Left ventricle myocardium inferior (tissue), 1 donor: ENCODE measurements at regions not wholly inside any gene's neighbourhood (a gene's known extent, or its start where the extent isn't known, plus 50 kb on each side); places are given as distances from the start of the nearest gene placed in this dataset.

Source experiments
- DNase-seq: peaks from one replicate; pipeline ENCODE4 v3.0.0-alpha.2; 2020
- H3K27ac ChIP-seq: fragments of 200-600 bp; replicated peaks from 2 replicates; pipeline ENCODE4 v1.8.0; 2021
- H3K27me3 ChIP-seq: fragments of 200-600 bp; 2 replicates; pipeline ENCODE4 v1.8.0; 2021; ENCODE audit warnings: low read depth
- H3K36me3 ChIP-seq: fragments of 200-600 bp; 2 replicates; pipeline ENCODE4 v1.8.0; 2021
- H3K4me1 ChIP-seq: fragments of 200-600 bp; 2 replicates; pipeline ENCODE4 v1.8.0; 2021
- H3K4me3 ChIP-seq: fragments of 200-600 bp; 2 replicates; pipeline ENCODE4 v1.8.0; 2021; ENCODE audit warnings: mild to moderate bottlenecking, moderate library complexity
- H3K9me3 ChIP-seq: fragments of 200-600 bp; replicated peaks from 2 replicates; pipeline ENCODE4 v1.8.0; 2021
- intact Hi-C: fragments of 100-400 bp; cut with micrococcal nuclease; formaldehyde crosslinking; loops from one replicate; pipeline ENCODE4 v1.11.0; 2022
- TF ChIP-seq, protein P1 (sequence below): fragments of 200-600 bp; IDR thresholded peaks from 2 replicates; pipeline ENCODE4 v1.8.0; 2021; ENCODE audit warnings: antibody characterized with exemption, mild to moderate bottlenecking, borderline replicate concordance
- donor health status: DM: no; HTN: yes; CAD: no; lungs with severe emphysema.

DNA sequence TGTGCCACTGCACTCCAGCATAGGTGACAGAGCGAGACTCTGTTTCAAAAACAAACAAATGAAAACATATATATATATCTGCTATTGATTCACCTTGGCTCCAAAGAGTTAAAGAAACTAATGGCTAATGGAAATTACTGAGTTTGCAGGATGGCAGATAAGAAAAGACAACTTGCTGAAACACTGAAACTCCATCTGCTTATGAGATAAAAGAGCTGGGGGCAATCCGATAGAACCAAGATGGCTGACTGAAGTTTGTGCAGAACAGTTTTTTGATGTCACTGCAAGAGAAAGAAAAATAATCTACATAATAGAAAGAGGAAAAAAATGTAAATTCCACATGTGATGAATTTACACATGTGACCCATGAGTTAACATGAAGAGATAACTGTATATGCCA, 88.2 kb downstream of the LRATD1 start:
- Histone ChIP-seq H3K4me1 (no peaks in the 10 kb centered on the region), H3K9me3 (no peaks in the 10 kb centered on the region), H3K4me3 (no peak overlapping the region), H3K27ac (no peak overlapping the region), H3K36me3 (no peaks in the 10 kb centered on the region), H3K27me3 (no peaks in the 10 kb centered on the region)
- TF ChIP-seq, protein P1, sequence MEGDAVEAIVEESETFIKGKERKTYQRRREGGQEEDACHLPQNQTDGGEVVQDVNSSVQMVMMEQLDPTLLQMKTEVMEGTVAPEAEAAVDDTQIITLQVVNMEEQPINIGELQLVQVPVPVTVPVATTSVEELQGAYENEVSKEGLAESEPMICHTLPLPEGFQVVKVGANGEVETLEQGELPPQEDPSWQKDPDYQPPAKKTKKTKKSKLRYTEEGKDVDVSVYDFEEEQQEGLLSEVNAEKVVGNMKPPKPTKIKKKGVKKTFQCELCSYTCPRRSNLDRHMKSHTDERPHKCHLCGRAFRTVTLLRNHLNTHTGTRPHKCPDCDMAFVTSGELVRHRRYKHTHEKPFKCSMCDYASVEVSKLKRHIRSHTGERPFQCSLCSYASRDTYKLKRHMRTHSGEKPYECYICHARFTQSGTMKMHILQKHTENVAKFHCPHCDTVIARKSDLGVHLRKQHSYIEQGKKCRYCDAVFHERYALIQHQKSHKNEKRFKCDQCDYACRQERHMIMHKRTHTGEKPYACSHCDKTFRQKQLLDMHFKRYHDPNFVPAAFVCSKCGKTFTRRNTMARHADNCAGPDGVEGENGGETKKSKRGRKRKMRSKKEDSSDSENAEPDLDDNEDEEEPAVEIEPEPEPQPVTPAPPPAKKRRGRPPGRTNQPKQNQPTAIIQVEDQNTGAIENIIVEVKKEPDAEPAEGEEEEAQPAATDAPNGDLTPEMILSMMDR = no peak
- intact Hi-C loops = no loop called here
- DNase-seq = no peak

DNA sequence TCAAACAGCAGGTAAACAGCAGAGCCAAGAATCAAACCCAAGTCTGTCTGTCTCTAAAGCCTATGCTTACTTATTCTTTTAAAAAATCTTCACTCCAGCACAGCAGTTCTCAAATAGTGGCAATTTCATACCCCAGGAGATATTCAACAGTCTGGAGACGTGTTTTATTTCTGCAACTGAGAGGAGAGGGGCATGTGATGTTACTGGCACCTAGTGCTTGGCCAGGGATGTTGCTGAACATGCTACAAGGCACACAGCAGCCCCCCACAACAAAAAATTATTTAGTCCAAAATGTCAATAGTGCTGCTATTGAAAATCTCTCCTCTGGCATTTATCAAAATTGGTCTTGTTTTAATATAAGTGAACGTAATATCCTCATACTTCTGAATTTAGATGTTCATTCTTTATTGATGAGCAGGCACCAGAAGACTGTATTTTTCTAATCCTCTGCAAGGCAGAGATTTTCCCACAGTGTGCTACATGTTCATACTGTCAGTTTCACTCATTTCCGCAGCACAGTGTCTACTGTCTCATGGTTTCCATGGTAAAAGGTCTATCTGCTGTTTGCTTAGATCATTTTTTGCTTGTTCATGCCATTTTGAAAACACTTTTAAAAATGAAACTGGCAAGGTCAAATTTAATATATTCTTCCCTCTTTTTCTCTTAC, 90.5 kb downstream of the LRATD1 start:
- no peaks in the 10 kb centered on the region for H3K27me3 ChIP-seq
- no peak overlapping the region for H3K27ac ChIP-seq
- no peak overlapping the region for H3K4me3 ChIP-seq
- no peaks in the 10 kb centered on the region for H3K36me3 ChIP-seq
- intact Hi-C loops = no loop called here
- no peaks in the 10 kb centered on the region for H3K4me1 ChIP-seq
- DNase-seq = no peak
- TF ChIP-seq, protein P1 = no peak
- H3K9me3 ChIP-seq = no peaks in the 10 kb centered on the region

DNA sequence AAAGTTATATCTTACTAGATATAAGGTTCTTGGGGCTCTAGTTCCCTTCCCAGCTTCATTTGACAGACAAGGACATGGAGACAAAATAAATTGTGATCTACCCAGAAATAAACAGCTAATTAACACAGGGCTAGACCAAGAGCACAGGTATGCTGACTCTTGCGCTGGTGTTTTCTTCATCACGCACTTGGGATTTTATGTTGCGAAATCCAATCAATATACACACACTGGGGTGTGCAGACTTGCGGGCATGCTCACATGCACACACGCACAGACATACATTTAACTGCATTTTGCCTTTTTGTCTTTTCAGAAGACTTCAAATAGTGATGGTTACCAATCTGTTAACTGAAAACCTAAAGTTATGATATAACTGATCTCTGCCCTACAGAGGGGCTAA, 91.2 kb downstream of the LRATD1 start:
- Histone ChIP-seq H3K9me3 (no peaks in the 10 kb centered on the region), H3K27me3 (no peaks in the 10 kb centered on the region), H3K4me3 (no peak overlapping the region), H3K27ac (no peak overlapping the region), H3K36me3 (no peaks in the 10 kb centered on the region), H3K4me1 (no peaks in the 10 kb centered on the region)
- DNase-seq = no peak
- TF ChIP-seq, protein P1 = no peak
- intact Hi-C loops = no loop called here

DNA sequence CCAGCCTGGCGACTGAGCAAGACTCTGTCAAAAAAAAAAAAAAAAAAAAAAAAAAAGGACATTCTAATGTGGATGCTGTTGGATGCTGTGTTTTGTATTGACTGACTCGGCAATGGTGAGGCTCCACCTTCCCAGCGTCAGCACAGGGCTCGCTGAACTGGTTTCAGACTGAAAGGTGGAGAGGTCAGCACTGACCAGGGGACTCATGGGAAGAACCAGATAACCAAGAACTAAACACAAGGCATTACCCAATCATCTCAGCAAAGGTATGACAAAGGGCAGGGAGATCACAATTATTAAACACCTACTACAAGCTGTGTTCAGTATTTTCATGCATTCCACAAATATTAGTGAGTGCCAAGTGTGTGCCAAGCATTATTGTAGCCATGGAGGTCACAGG, 103.2 kb downstream of the LRATD1 start:
- no peak overlapping the region for H3K4me3 ChIP-seq
- H3K4me1 ChIP-seq = no peaks in the 10 kb centered on the region
- no peak for DNase-seq
- H3K27ac ChIP-seq = no peak overlapping the region
- H3K36me3 ChIP-seq = no peaks in the 10 kb centered on the region
- H3K27me3 ChIP-seq = no peaks in the 10 kb centered on the region
- intact Hi-C loops = no loop called here
- TF ChIP-seq, protein P1 = no peak
- no peaks in the 10 kb centered on the region for H3K9me3 ChIP-seq

DNA sequence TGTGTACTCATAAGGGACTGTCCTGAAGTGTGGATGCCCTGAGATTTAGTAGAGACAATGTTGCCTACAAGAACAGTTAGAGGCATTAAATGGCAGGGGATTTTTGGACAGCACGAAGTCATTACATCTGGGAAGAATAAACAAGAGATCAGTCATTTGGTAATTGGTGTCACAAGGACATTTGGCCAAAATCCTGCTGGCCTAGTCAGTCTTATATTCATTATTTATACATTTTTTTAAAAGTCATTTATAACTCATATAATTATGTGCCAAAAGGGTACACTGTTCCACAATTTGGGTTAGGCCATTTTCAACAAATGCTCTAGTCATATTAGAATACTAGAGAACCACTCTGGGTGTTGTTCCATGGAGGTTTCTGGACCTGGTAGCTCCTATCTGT, 104.7 kb downstream of the LRATD1 start:
- Histone ChIP-seq H3K4me3 (no peak overlapping the region), H3K36me3 (no peaks in the 10 kb centered on the region), H3K27me3 (no peaks in the 10 kb centered on the region), H3K27ac (no peak overlapping the region), H3K4me1 (no peaks in the 10 kb centered on the region), H3K9me3 (no peaks in the 10 kb centered on the region)
- no peak for DNase-seq
- intact Hi-C loops = no loop called here
- TF ChIP-seq, protein P1 = no peak
